ENCODE measurements at regions not wholly inside any gene's neighbourhood (a gene's known extent, or its start where the extent isn't known, plus 50 kb on each side); places are given as distances from the start of the nearest gene placed in this dataset.

DNA sequence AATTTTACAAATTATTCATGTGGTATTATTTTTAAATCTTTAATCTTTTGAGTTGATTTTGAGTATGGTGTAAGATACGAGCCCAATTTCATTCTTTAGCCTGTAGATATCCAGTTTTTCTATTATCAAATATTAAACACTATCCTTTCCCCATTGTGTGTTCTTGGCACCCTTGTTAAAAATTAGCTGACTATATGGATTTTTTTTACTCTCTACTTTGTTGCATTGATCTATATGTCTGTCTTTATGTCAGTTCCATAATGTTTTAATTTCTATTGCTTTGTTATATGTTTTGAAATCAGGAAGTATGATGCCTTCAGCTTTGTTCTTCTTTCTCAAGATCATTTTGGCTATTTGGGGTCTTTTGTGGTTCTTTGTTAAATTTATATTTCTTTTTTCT lies 80.9 kb upstream of the ZNF804A start:
- H3K27ac Mint-ChIP-seq: no peak overlapping the region
- no peak overlapping the region for H3K4me3 Mint-ChIP-seq
- peaks cover 3 to 38% (median 15%) of the 10 kb centered on the region in 6 donors for H3K9me3 Mint-ChIP-seq
- H3K4me1 Mint-ChIP-seq: no peaks in the 10 kb centered on the region
- no peak for DNase-seq
- no peaks in the 10 kb centered on the region for H3K27me3 Mint-ChIP-seq (ENCODE audit: low read depth in 3 of 3)
- peaks cover 0 to 3% (median 0%) of the 10 kb centered on the region in 3 donors for H3K36me3 Mint-ChIP-seq

DNA sequence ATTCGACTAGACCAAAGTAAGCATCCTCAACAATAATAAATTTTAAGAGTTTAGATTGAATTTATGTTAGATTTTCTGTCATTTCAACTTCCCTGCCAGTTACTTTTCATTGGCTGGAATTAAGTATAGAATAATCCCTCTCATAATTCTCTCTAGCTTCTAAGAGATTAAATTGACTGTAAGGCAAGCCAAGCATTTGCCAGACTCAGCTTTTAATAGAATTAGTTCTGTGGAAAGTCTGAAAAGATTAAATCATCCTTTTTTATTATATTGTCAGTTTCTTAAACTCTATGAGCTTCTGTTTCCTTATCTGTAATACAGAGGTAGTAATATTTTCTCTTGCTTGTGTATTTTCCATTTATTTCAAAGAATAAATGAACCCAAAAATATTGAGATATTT lies 77.9 kb upstream of the ZNF804A start:
- H3K27ac Mint-ChIP-seq: no peak overlapping the region
- H3K36me3 Mint-ChIP-seq: peaks cover 0 to 3% (median 0%) of the 10 kb centered on the region in 3 donors
- H3K4me3 Mint-ChIP-seq: no peak overlapping the region
- H3K4me1 Mint-ChIP-seq: no peaks in the 10 kb centered on the region
- DNase-seq: no peak
- no peaks in the 10 kb centered on the region for H3K27me3 Mint-ChIP-seq (ENCODE audit: low read depth in 3 of 3)
- H3K9me3 Mint-ChIP-seq: peaks cover 3 to 27% (median 15%) of the 10 kb centered on the region in 6 donors

DNA sequence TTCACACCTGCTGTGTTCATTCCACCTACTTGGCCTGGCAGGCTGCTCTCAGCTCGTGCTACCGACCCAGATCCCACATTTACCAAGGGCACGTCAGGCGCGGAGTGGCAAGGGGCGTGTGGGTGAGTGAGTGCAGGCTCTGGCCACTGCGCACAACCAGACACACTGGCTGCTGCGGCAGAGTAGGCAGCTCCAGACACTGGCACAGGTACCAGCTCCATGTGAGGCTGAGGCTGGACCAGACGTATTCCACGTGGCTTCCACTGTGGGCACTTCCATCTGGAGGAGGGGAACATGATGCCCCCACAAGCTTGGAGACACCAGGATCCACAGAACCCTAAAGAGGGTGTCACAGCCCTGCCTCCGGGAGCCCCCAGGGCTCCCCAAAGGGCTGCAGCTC lies 74.6 kb upstream of the ZNF804A start:
- DNase-seq: no peak
- H3K4me1 Mint-ChIP-seq: no peaks in the 10 kb centered on the region
- H3K36me3 Mint-ChIP-seq: peaks cover 0 to 3% (median 0%) of the 10 kb centered on the region in 3 donors
- no peak overlapping the region for H3K27ac Mint-ChIP-seq
- no peaks in the 10 kb centered on the region for H3K27me3 Mint-ChIP-seq (ENCODE audit: low read depth in 3 of 3)
- H3K4me3 Mint-ChIP-seq: no peak overlapping the region
- H3K9me3 Mint-ChIP-seq: peaks cover 10 to 45% (median 38%) of the 10 kb centered on the region in 6 donors

DNA sequence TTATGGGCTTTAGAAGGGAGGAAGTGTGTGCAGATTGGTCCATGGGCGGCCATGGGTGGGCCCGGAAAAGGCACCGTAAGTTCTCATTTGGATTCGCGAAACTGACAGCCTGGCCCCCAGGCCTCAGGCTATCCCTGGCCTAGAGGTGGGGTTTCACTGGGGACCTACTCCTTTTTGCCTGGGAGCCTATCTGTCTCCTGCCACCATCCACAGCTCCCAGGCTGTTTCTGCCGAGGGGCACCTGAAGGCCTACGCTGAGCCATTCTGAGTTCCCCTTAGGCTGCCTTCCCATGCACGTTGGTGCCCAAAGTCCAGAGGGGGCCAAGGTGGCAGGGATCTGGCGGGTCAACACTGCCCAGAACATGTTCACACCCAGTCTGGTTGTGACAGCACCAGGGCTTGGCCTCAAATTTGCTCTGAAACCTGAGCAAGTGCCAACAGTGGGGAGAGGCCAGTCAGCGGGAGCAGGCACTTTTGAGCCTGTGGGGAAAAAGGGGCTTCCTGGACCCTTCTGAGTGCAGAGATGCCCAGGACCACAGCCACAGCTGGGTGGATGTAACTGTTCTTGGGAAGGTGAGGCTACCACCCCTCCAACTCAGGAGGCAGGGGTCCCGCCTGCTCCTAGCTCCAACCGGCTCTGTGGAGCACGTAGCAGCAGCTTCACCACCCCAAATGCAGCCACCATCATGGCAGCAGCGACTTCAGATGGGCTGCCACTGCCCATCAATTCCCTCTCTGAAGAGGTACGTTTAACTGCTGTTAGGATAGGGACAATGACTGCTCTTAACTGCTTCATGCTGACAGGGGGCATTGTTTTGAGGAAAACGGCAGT lies 73.6 kb upstream of the ZNF804A start:
- no peaks in the 10 kb centered on the region for H3K4me1 Mint-ChIP-seq
- peaks cover 15 to 50% (median 41%) of the 10 kb centered on the region in 6 donors for H3K9me3 Mint-ChIP-seq
- H3K27me3 Mint-ChIP-seq (ENCODE audit: low read depth in 3 of 3): no peaks in the 10 kb centered on the region
- no peak overlapping the region for H3K4me3 Mint-ChIP-seq
- H3K36me3 Mint-ChIP-seq: peaks cover 0 to 3% (median 0%) of the 10 kb centered on the region in 3 donors
- no peak overlapping the region for H3K27ac Mint-ChIP-seq
- DNase-seq: no peak

DNA sequence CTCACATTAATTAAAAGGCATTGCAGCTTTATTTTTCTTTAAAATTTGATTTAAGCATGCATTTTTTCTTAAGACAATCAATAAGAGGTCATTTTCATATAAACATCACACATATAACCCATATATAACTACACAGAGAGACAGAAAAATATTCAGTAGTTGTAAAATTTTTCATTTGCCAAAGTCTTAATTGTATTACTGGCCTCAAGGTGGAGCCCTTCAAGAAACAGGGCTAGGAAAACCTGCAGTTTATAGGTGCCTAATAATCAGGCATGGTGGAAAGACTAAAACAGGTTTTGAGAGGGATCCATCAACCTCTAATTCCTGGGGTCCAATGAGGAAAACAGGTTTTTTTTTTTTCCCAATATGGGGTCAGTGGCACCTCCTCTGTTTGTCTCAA lies 71.3 kb upstream of the ZNF804A start:
- Mint-ChIP-seq H3K4me3 (no peak overlapping the region), H3K27me3 (ENCODE audit: low read depth in 3 of 3) (no peaks in the 10 kb centered on the region), H3K4me1 (no peaks in the 10 kb centered on the region), H3K27ac (no peak overlapping the region), H3K36me3 (no peaks in the 10 kb centered on the region), H3K9me3 (peaks cover 15 to 51% (median 40%) of the 10 kb centered on the region in 6 donors)
- no peak for DNase-seq

DNA sequence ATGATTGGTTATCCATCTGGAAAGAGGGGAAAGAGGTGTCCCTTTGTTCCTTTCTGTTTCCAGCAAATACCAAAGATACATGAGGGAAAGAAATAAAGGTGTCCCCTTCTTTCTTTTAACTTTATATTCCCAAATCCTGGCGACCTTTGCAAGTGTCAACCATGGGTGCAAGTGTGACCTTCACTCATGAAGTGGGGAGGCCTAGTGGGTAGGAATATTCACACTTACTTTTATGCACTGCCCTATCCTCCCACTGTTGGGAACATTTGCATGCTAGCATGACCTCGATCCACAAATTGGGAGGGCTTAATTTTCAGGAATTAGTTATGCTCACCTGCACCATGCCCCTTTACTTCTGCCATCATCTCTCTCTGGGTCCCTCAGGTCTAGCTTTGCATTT lies 70.2 kb upstream of the ZNF804A start:
- H3K27me3 Mint-ChIP-seq (ENCODE audit: low read depth in 3 of 3): no peaks in the 10 kb centered on the region
- H3K9me3 Mint-ChIP-seq: peaks cover 15 to 57% (median 41%) of the 10 kb centered on the region in 6 donors
- H3K4me1 Mint-ChIP-seq: no peaks in the 10 kb centered on the region
- no peak overlapping the region for H3K27ac Mint-ChIP-seq
- no peak overlapping the region for H3K4me3 Mint-ChIP-seq
- H3K36me3 Mint-ChIP-seq: no peaks in the 10 kb centered on the region
- DNase-seq: no peak

DNA sequence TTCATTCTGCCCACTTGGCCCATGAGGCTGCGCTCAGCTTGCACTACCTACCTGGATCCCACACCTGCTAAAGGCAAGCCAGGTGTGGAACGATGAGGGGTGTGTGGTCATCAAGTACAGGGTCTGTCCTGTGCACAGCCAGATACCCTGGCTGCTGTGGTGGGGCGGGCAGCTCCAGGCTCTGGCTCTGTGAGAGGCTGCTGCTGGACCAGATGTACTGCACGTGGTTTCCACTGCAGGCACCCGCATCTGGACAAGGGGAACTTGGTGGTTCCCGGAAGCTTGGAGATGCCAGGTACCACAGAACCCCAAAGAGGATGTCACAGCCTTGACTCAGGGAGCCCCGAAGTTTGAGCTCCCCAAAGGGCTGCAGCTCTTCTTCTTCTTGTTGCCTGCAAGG lies 68.1 kb upstream of the ZNF804A start:
- Mint-ChIP-seq H3K36me3 (no peaks in the 10 kb centered on the region), H3K27ac (no peak overlapping the region), H3K4me3 (no peak overlapping the region), H3K27me3 (ENCODE audit: low read depth in 3 of 3) (no peaks in the 10 kb centered on the region), H3K4me1 (no peaks in the 10 kb centered on the region), H3K9me3 (peaks cover 12 to 60% (median 44%) of the 10 kb centered on the region in 6 donors)
- DNase-seq: no peak

DNA sequence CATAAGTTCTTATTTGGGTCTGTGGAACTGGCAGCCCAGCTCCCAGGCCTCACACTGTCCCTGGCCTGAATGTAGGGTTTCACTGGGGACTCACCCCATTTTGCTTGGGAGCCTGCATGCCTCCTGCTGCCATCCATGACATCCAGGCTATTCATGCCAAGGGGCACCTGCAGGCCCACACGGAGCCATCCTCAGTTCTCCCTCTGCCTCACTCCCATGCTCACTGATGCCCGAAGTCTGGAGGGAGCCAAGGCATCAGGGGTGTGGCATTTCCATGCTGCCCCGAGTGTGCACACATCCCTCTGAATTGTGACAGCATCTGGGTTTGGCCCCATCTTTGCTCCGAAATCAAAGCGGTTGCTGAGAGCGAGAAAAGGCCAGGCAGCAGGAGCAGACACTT lies 67.4 kb upstream of the ZNF804A start:
- no peak overlapping the region for H3K27ac Mint-ChIP-seq
- H3K4me1 Mint-ChIP-seq: no peaks in the 10 kb centered on the region
- H3K36me3 Mint-ChIP-seq: no peaks in the 10 kb centered on the region
- no peaks in the 10 kb centered on the region for H3K27me3 Mint-ChIP-seq (ENCODE audit: low read depth in 3 of 3)
- no peak for DNase-seq
- peaks cover 12 to 57% (median 42%) of the 10 kb centered on the region in 6 donors for H3K9me3 Mint-ChIP-seq
- no peak overlapping the region for H3K4me3 Mint-ChIP-seq

DNA sequence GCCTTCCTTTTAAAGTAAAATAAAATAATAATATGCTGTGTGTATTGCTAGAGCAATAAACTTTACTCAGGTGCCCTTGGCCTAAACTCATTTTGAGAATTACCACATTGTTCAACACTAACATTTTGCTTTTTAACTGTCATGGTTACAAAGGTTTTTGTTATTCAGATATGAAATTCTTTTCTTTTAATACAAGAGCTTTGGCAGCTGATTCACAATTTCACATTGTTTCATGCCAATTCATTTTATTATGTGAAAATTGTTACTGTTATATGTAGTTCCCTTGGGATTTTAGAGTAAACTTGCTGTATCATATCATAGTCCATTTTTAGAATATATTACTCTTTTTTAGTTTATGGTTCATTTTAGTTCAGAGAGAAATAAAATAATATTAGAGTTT lies 65.8 kb upstream of the ZNF804A start:
- no peak for DNase-seq
- Mint-ChIP-seq H3K36me3 (no peaks in the 10 kb centered on the region), H3K9me3 (peaks cover 7 to 56% (median 37%) of the 10 kb centered on the region in 6 donors), H3K27ac (no peak overlapping the region), H3K4me3 (no peak overlapping the region), H3K4me1 (no peaks in the 10 kb centered on the region), H3K27me3 (ENCODE audit: low read depth in 3 of 3) (peaks cover 0 to 4% (median 0%) of the 10 kb centered on the region in 3 donors)

DNA sequence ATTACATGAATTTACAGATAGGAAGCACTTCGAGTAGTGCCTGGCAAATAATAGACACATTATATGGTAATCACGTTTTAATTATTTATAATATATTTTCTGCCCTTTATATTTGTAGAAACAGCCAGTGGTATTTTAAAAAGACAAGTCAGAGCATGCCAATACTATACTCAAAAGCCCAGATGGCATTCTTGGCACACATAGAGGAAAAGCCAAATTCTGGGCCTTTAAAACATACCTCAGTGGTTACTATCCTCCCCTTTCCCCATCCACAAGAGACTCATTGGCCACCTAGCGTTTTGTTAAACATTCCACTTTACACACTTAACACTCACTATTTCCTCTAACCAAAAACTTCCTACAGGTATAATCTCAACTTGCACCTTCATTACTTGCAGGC lies 63.3 kb upstream of the ZNF804A start:
- Mint-ChIP-seq H3K36me3 (no peaks in the 10 kb centered on the region), H3K27ac (no peak overlapping the region), H3K4me1 (no peaks in the 10 kb centered on the region), H3K9me3 (peaks cover 0 to 42% (median 16%) of the 10 kb centered on the region in 6 donors), H3K4me3 (no peak overlapping the region), H3K27me3 (ENCODE audit: low read depth in 3 of 3) (peaks cover 0 to 4% (median 0%) of the 10 kb centered on the region in 3 donors)
- DNase-seq: no peak

DNA sequence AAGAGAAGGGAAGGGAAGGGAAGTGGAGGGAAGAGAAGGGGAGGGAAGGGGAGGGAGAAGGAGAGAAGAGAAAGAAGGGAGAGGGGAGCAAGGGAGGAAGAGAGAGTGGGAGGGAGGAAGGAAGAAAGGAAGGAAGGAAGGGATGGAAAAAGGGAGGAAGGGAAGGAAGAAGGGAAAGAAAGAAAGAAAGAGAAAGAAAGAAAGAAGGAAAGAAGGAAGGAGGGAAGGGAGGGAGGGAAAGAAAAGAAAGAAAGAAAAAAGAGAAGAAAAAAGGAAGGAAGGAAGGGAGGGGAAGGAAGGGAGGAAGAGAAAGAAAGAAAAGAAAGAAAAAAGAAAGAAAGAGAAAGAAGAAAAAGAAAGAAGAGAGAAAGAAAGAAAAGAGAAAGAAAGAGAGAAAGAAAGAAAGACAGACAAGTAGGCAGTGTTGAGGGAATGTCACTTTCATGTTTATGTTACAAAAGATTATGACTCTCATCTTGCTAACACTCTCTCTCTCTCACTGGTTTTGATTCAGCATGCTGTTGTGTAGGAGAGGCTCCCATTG lies 58.0 kb upstream of the ZNF804A start:
- Mint-ChIP-seq H3K4me1 (no peaks in the 10 kb centered on the region), H3K27ac (no peak overlapping the region), H3K36me3 (no peaks in the 10 kb centered on the region), H3K4me3 (no peak overlapping the region), H3K9me3 (peaks cover 2 to 24% (median 15%) of the 10 kb centered on the region in 6 donors), H3K27me3 (ENCODE audit: low read depth in 3 of 3) (peaks cover 0 to 4% (median 0%) of the 10 kb centered on the region in 3 donors)
- DNase-seq: no peak

DNA sequence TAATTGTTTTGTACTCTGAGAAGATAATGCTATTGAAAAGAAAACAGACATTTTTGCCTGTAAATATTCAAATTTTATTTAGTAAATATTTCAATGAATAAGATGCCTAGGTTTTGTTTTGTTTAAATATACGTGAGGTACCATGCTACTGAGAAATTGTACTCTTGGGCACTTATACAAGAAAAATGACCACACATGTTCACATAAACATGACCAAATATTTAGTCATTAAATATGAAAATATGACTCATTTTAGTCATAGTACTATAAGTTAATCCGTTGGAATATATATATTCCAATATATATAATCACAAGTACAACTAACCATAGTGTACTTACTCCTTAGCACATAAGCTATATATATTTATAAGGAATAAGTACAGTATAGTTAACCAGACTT lies 56.7 kb upstream of the ZNF804A start:
- Mint-ChIP-seq H3K27ac (no peak overlapping the region), H3K36me3 (no peaks in the 10 kb centered on the region), H3K27me3 (ENCODE audit: low read depth in 3 of 3) (peaks cover 0 to 4% (median 0%) of the 10 kb centered on the region in 3 donors), H3K4me3 (no peak overlapping the region), H3K9me3 (peaks cover 3 to 20% (median 12%) of the 10 kb centered on the region in 6 donors), H3K4me1 (no peaks in the 10 kb centered on the region)
- no peak for DNase-seq

DNA sequence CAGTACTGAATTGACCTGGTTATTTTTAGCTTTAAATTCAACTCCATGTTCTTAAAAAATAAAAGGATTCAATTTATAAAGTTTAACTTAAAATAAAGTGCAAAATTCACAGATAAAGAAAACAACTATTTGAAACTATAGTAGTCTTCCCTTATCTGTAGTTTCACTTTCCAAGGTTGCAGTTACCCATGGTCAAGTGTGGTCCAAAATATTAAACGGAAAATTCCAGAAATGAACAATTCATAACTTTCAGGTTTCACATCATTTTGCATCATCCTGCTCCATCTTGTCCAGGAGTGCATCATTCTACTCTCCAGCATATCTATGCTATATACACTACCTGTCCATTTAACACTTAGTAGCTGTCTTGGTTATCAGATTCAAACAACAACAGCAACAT lies 54.5 kb upstream of the ZNF804A start:
- DNase-seq: no peak
- Mint-ChIP-seq H3K4me1 (no peaks in the 10 kb centered on the region), H3K27ac (no peak overlapping the region), H3K36me3 (no peaks in the 10 kb centered on the region), H3K27me3 (ENCODE audit: low read depth in 3 of 3) (no peaks in the 10 kb centered on the region), H3K4me3 (no peak overlapping the region), H3K9me3 (peaks cover 3 to 21% (median 14%) of the 10 kb centered on the region in 6 donors)

Measured in immature natural killer cell (primary cell).